OCI-LY1 (cell line): ENCODE measurements at regions not wholly inside any gene's neighbourhood (a gene's known extent, or its start where the extent isn't known, plus 50 kb on each side); places are given as distances from the start of the nearest gene placed in this dataset.

Experiments used
- H2AFZ ChIP-seq: fragments of 200-600 bp; sonication (generic), shearing (Covaris generic); 2 replicates; pipeline ENCODE4 v1.6.0; 2014; ENCODE audit warnings: antibody characterized with exemption, mild to moderate bottlenecking, low read length
- H3F3A ChIP-seq: fragments of 200-600 bp; sonication (generic), shearing (Covaris generic); 2 replicates; pipeline ENCODE4 v1.6.0; 2014; ENCODE audit warnings: mild to moderate bottlenecking, antibody characterized with exemption, low read length, moderate library complexity; ENCODE audit not compliant: insufficient read depth
- H3K27ac ChIP-seq: fragments of 200-600 bp; sonication (generic); 2 replicates; pipeline ENCODE4 v1.5.1; 2014; ENCODE audit warnings: low read length, mixed run types, mild to moderate bottlenecking, low read depth; ENCODE audit not compliant: poor library complexity, severe bottlenecking
- H3K27me3 ChIP-seq: fragments of 200-600 bp; sonication (generic); 2 replicates; pipeline ENCODE4 v1.6.0; 2014; ENCODE audit warnings: antibody characterized with exemption, mild to moderate bottlenecking, low read length, moderate library complexity; ENCODE audit not compliant: insufficient read depth
- H3K36me3 ChIP-seq: fragments of 200-600 bp; sonication (generic); 2 replicates; pipeline ENCODE4 v1.6.1; 2014; ENCODE audit warnings: mild to moderate bottlenecking, antibody characterized with exemption, low read length, moderate library complexity, mixed read lengths; ENCODE audit not compliant: insufficient read depth
- H3K4me1 ChIP-seq: fragments of 200-600 bp; sonication (generic); 2 replicates; pipeline ENCODE4 v1.5.1; 2014; ENCODE audit warnings: mild to moderate bottlenecking, low read length, moderate library complexity; ENCODE audit not compliant: insufficient read depth, severe bottlenecking
- H3K4me2 ChIP-seq: fragments of 200-600 bp; sonication (generic), shearing (Covaris generic); 2 replicates; pipeline ENCODE4 v1.6.1; 2014; ENCODE audit warnings: low read length
- H3K4me3 ChIP-seq: fragments of 200-600 bp; sonication (generic); 2 replicates; pipeline ENCODE4 v1.5.1; 2014; ENCODE audit warnings: low read length, low read depth, mild to moderate bottlenecking, mixed read lengths; ENCODE audit not compliant: poor library complexity, severe bottlenecking
- H3K79me2 ChIP-seq: fragments of 200-600 bp; shearing (Covaris generic); 2 replicates; pipeline ENCODE4 v1.6.1; 2016; ENCODE audit warnings: mixed run types, low read length, mixed read lengths; ENCODE audit not compliant: insufficient read depth
- H3K9ac ChIP-seq: fragments of 200-600 bp; sonication (generic), shearing (Covaris generic); 2 replicates; pipeline ENCODE4 v1.6.1; 2014; ENCODE audit warnings: mild to moderate bottlenecking, low read length, mixed read lengths
- H3K9me2 ChIP-seq: fragments of 200-600 bp; sonication (generic), shearing (Covaris generic); 2 replicates; pipeline ENCODE4 v1.6.1; 2014; ENCODE audit warnings: low read depth, mild to moderate bottlenecking, low read length, mixed read lengths
- H3K9me3 ChIP-seq: fragments of 200-600 bp; shearing (Covaris generic); 2 replicates; pipeline ENCODE4 v1.6.1; 2014; ENCODE audit warnings: low read length, mixed read lengths
- H4K20me1 ChIP-seq: fragments of 200-600 bp; sonication (generic), shearing (Covaris generic); 2 replicates; pipeline ENCODE4 v1.6.0; 2016; ENCODE audit warnings: mild to moderate bottlenecking, low read length; ENCODE audit not compliant: insufficient read depth
- CTCF ChIP-seq: fragments of 200-600 bp; sonication (generic), shearing (Covaris generic); IDR thresholded peaks from 2 replicates; pipeline ENCODE4 v1.5.1; 2017; ENCODE audit warnings: mild to moderate bottlenecking, antibody characterized with exemption, low read length, moderate library complexity, mixed read lengths
- EZH2 ChIP-seq: fragments of 200-600 bp; sonication (generic), shearing (Covaris generic); IDR thresholded peaks from 2 replicates; pipeline ENCODE4 v1.8.0; 2017; ENCODE audit warnings: borderline replicate concordance, mixed run types, mild to moderate bottlenecking, antibody characterized with exemption, low read length, moderate library complexity, mixed read lengths

GRCh38 chr17:13212860-13213259 lies 195.0 kb upstream of the ELAC2 start:
- TF ChIP-seq EZH2, result no peak
- no peak for TF ChIP-seq CTCF
- no peak overlapping the region for H3K4me3 ChIP-seq
- H3K9ac ChIP-seq, result no peak overlapping the region
- no peak overlapping the region for H2AFZ ChIP-seq
- no peaks in the 10 kb centered on the region for H3K27me3 ChIP-seq
- H4K20me1 ChIP-seq, result no peaks in the 10 kb centered on the region
- H3K4me2 ChIP-seq, result no peak overlapping the region
- H3F3A ChIP-seq, result no peaks in the 10 kb centered on the region
- H3K36me3 ChIP-seq, result no peaks in the 10 kb centered on the region
- no peak overlapping the region for H3K27ac ChIP-seq
- no peaks in the 10 kb centered on the region for H3K4me1 ChIP-seq
- no peaks in the 10 kb centered on the region for H3K9me2 ChIP-seq
- H3K79me2 ChIP-seq, result no peaks in the 10 kb centered on the region
- H3K9me3 ChIP-seq, result no peaks in the 10 kb centered on the region

GRCh38 chr17:13209081-13209480 lies 191.3 kb upstream of the ELAC2 start:
- no peaks in the 10 kb centered on the region for H3K4me1 ChIP-seq
- no peak overlapping the region for H3K4me3 ChIP-seq
- no peaks in the 10 kb centered on the region for H3K27me3 ChIP-seq
- H3K4me2 ChIP-seq, result no peak overlapping the region
- H4K20me1 ChIP-seq, result no peaks in the 10 kb centered on the region
- H3K79me2 ChIP-seq, result no peaks in the 10 kb centered on the region
- TF ChIP-seq EZH2 (no peak), CTCF (no peak)
- no peaks in the 10 kb centered on the region for H3K9me3 ChIP-seq
- no peaks in the 10 kb centered on the region for H3F3A ChIP-seq
- H3K9me2 ChIP-seq, result no peaks in the 10 kb centered on the region
- no peaks in the 10 kb centered on the region for H3K36me3 ChIP-seq
- H3K27ac ChIP-seq, result no peak overlapping the region
- H2AFZ ChIP-seq, result no peak overlapping the region
- H3K9ac ChIP-seq, result no peak overlapping the region

- no peak overlapping the region for H3K4me3 ChIP-seq
- H3K36me3 ChIP-seq, result no peaks in the 10 kb centered on the region
- no peak overlapping the region for H3K4me2 ChIP-seq
- no peaks in the 10 kb centered on the region for H3K9me2 ChIP-seq
- H4K20me1 ChIP-seq, result no peaks in the 10 kb centered on the region
- H2AFZ ChIP-seq, result no peak overlapping the region
- H3K4me1 ChIP-seq, result no peaks in the 10 kb centered on the region
- no peak overlapping the region for H3K9ac ChIP-seq
- H3K27ac ChIP-seq, result no peak overlapping the region
- TF ChIP-seq CTCF, result no peak
- TF ChIP-seq EZH2, result no peak
- H3K9me3 ChIP-seq, result no peaks in the 10 kb centered on the region
- H3F3A ChIP-seq, result no peaks in the 10 kb centered on the region
- H3K27me3 ChIP-seq, result no peaks in the 10 kb centered on the region
- no peaks in the 10 kb centered on the region for H3K79me2 ChIP-seq
Measured at GRCh38 chr17:13204607-13205237, 186.9 kb upstream of the ELAC2 start.
